HG03280 (cell line): ENCODE measurements at regions not wholly inside any gene's neighbourhood (a gene's known extent, or its start where the extent isn't known, plus 50 kb on each side); places are given as distances from the start of the nearest gene placed in this dataset.
"Not testable (repeated sequence)": the region's sequence is repeated elsewhere in the genome, so short reads cannot be mapped to it uniquely, and the experiment has no call there.

ENCODE experiments used
- ATAC-seq: cut with Tn5 transposase; IDR thresholded peaks from one replicate; pipeline ENCODE4 v1.9.1; 2021; ENCODE audit warnings: mild to moderate bottlenecking, moderate library complexity; ENCODE audit not compliant: unreplicated experiment

DNA sequence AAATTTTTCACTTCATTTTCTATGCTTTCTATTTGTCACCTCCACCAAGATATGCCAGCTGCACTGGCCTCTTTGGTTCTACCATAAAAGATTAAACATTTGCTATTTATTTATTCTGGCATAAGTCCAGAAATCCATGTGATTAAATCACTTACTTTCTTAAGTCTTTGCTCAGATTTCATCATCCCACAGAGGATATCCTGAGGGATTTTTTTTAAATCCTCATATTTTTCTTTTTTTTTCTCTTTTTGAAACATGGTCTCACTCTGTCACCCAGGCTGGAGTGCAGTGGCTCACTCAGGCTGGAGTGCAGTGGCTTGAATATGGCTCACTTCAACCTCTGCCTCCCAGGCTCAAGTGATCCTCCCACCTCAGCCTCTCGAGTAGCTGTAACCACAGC is 645.4 kb upstream of the ATXN7L3B start:
- no peak for ATAC-seq

- no peak for ATAC-seq
These were observed 639.0 kb upstream of the ATXN7L3B start for GRCh38 chr12:73898645-73899044.

DNA sequence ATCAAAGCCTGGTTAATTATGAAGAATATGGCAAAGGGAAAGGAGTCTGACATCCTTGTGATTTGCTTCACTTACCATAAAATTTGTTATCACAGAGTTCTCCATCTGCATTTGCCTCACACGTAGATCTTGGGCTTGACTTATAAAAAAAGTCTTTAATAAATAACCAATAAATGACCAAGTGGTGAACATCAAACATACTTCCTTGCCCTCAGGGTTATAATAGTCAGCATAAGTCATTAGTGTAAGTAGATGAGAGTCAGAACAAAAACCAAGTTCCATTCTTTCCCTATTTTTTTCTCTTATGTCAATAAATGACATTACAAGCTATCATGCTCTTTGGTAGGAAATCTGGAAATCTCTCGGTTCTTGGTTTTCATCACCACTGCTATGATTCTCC is 635.4 kb upstream of the ATXN7L3B start:
- no peak for ATAC-seq

- ATAC-seq = no peak
These were observed 630.9 kb upstream of the ATXN7L3B start for GRCh38 chr12:73906757-73907156.

DNA sequence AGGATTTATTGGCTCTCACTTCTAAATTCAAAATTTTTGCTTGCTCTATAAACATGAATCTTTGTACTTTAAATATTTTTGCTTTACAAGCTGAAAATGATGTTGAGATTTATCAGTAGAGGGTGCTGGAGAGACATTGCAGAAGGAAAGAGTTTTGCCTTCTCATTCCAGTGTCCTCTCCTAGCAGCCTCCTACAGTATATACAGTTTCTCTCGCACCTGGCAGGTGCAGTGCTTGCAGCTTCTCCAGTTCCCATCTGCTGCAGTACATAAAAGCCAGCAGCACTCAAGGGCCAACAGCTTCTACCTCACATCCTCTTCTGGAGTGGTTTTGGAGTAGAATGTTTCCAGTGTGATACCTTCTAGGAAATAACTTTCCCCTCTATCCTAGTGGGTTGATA is 601.8 kb upstream of the ATXN7L3B start:
- no peak for ATAC-seq

DNA sequence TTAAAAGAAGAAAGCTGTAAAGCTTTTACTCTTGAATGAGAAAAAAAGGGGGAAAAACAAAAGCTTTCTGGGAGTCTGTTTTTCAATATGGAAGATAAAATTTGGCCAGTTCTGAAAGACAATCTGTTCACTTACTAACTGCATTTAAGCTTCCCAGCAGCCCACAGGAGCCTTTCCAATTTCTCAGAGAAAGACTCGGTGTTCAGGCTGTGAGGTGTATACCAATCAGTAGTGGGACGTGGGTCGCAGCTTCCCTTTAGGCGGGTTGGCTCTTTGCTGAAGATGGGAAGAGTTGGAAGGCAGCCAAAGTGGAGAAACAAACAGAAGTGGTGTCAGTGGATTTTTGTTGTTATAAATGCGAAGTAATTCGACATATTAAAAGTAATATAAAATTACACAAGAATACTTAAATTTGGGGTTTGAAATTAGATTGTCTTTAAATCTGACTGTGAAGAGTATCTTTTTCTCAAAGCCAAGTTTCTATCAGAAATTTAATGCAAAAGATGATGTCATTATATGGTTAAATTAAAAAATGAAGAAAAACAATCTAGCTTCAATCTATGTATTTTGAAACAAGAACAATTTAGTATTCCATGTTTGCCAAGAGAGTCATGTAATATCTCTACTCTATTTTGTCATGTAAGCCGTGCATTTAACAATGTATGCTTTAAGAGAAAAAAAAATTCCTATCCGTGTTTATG is 590.2 kb upstream of the ATXN7L3B start:
- no peak for ATAC-seq

DNA sequence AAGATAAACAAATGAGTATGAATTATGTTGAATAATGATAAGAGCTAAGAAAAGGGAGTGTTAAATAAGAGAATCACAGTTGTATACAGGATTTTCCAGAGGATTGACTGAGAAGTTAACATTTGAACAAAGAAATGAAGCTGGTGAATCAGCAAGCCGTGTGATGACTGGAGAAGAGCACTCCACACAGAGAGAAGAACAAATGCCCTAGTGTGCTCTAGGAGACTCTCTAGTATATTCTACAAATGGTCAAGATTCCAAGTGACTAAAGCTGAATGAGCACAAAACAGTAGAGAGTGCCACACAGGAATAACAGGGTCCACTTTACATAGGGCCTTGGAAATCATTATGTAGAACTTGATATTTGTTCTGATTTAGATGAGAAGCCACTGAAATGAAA is 587.1 kb upstream of the ATXN7L3B start:
- ATAC-seq = no peak

- ATAC-seq = no peak
These were observed 585.5 kb upstream of the ATXN7L3B start for GRCh38 chr12:73951956-73952703.

GRCh38 chr12:73964641-73965040 is 573.0 kb upstream of the ATXN7L3B start:
- no peak for ATAC-seq

GRCh38 chr12:73973486-73973885 is 564.1 kb upstream of the ATXN7L3B start:
- ATAC-seq = no peak

DNA sequence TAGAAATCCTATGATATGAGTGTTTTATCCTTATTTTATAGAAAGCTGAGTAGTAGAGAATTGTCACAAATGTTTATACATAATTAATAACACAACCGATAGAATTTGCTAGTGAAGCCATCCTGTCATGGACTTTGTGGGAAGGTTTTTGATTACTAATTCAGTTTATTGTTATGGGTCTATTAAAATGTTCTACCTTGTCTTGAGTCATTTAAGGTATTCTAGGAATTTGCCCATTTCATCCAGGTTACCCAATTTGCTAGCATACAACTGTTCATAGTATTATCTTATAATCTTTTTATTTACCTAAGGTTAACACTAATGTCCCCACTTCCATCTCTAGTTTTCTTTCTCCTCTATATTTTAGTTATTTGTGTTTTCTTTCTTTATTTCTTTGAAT is 553.1 kb upstream of the ATXN7L3B start:
- no peak for ATAC-seq

GRCh38 chr12:73991138-73991537 is 546.5 kb upstream of the ATXN7L3B start:
- ATAC-seq = no peak

- no peak for ATAC-seq
These were observed 538.7 kb upstream of the ATXN7L3B start for GRCh38 chr12:73998894-73999293.

- no peak for ATAC-seq
These were observed 522.5 kb upstream of the ATXN7L3B start for GRCh38 chr12:74015118-74015517.

DNA sequence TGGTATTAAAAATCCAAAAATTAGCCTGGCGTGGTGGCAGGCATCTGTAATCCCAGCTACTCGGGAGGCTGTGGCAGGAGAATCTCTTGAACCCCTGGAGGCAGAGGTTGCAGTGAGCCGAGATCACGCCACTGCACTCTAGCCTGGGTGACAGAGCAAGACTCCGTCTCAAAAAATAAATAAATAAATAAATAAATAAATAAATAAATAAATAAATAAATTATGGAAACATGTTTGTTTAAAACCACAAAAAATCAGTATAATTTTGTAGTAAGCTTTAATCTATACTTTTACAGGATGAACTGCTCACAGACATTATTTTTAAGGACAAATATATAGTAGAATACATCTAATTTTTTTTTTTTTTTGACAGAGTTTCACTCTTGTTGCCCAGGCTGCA is 521.3 kb upstream of the ATXN7L3B start:
- not testable (repeated sequence) for ATAC-seq

GRCh38 chr12:74018849-74019248 is 518.8 kb upstream of the ATXN7L3B start:
- ATAC-seq = no peak

DNA sequence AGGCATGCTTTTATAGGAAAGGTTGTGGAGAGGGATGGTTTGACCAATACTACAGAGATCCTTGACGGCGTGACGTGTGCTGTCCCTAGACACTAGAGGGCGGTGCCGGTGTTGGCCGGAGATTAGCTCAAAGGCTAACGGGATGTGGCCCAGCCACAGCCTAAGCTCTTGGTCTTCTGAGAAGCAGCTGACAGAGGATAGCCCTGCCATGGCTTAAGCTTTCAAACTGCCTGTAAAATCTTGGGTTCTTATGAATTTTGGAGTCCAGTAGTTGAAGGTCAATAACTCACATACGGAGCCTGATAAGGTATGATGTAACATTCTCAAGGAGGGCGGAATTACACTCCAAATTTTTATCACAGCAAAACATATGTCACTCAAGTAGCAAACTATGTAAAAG is 515.7 kb upstream of the ATXN7L3B start:
- peak; percentile 100 for ATAC-seq

- no peak for ATAC-seq
These were observed 506.6 kb upstream of the ATXN7L3B start for GRCh38 chr12:74031045-74031444.

DNA sequence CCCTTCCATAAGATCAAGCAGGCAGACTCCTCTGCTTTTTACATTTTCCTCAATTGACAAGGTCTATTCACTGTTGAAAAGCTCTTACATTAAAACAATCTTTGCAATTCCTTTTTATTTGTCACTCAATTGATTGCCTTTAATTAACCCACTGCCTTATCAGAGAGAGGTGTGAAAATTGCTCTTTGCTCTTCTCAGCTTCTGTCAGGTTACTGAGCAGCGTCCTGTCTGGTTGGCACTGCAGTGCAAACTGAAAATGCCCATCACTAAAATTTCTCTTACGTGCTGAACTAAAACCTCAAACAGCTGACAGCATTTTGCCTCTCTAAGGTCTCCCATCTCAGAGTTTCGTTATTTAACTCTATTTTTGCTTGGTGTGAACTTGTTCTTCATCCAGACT is 504.1 kb upstream of the ATXN7L3B start:
- ATAC-seq = no peak

DNA sequence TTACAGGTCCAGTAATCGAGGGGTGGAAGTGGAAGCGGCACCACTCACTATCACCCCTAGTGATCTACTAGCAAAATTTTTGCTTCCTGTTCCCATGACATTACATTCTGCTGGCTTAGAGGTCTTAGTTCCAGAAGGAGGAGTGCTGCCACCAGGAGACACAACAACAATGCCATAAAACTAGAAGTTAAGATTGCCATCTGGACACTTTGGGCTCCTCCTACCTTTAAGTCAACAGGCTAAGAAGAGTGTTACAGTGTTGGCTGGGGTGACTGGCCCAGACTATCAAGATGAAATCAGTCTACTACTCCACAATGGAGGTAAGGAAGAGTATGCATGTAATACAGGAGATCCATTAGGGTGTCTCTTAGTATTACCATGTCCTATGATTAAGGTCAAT is 498.5 kb upstream of the ATXN7L3B start:
- ATAC-seq = not testable (repeated sequence)

DNA sequence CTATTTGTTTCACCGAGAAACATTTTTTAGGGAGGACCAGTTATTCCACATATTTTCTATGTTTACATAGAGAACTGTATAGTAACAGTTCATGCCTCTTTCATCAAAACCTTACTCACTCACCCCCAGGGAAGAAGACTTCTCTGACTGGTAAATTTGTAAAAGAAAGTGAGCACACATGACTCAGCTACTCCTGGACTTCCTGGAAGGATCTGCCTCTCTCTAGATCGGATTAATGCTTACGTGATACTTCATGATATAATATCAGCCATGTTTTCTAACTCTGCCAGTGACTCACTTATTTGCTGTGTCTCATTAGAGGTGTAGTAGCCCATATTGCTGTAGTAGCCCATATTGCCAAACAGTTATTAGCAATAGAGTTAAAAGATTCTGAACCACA is 494.3 kb upstream of the ATXN7L3B start:
- ATAC-seq = no peak

DNA sequence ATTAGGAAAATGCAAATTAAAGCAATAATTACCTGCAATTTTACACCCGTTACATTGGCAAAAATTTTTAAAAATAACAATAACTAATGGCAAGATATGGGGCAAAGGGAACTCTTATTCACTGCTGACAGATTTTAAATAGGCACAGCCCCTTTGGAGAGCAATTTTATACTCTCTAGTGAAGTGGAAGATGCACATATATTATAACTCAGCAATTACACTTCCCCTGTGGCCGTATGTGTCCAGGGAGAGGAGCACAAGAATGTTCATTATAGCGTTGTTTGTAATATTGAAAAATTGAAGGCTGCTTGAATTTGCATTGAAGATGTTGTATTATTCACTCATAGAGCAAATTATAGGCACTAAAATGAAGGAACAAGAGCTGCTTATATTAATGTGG is 488.3 kb upstream of the ATXN7L3B start:
- no peak for ATAC-seq

DNA sequence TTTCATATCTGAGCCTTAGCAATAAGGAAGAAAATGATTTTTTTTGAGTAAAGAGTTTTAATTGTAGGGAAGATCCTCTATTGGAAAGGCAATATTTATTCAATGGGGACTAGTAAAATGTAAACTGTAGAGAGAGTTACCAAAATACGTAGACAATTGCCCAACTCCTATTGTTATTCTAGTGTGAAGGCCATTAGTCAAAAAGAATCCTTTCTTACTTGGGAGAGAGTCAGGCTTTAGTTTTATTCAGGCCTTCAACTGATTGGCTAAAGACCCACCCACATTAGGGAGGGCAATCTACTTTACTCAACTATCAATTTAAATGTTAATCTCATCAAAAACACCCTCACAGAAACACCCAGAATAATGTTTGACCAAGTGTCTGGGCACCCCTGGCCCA is 485.8 kb upstream of the ATXN7L3B start:
- ATAC-seq = no peak
